ENCODE measurements at regions not wholly inside any gene's neighbourhood (a gene's known extent, or its start where the extent isn't known, plus 50 kb on each side); places are given as distances from the start of the nearest gene placed in this dataset.

DNA sequence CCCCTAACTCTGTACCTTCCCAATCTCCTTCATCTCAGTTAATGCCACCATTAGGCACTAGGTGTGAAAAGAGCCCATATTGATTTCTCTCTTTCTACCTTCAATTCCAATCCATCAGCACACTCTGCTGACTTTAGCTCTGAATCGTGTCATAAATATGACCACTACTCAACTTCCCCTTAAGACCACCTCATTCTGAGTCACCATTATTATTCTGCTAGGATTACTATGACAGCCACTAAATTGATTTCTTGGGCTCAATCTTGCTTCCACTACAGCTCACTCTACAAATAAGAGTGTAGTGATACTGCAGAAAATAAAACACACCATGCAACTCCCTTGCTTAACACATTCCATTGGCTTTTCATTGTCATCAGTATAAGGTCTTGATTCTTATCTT, 1449.0 kb upstream of the FLRT2 start:
- TF ChIP-seq, protein P1, sequence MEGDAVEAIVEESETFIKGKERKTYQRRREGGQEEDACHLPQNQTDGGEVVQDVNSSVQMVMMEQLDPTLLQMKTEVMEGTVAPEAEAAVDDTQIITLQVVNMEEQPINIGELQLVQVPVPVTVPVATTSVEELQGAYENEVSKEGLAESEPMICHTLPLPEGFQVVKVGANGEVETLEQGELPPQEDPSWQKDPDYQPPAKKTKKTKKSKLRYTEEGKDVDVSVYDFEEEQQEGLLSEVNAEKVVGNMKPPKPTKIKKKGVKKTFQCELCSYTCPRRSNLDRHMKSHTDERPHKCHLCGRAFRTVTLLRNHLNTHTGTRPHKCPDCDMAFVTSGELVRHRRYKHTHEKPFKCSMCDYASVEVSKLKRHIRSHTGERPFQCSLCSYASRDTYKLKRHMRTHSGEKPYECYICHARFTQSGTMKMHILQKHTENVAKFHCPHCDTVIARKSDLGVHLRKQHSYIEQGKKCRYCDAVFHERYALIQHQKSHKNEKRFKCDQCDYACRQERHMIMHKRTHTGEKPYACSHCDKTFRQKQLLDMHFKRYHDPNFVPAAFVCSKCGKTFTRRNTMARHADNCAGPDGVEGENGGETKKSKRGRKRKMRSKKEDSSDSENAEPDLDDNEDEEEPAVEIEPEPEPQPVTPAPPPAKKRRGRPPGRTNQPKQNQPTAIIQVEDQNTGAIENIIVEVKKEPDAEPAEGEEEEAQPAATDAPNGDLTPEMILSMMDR (IDR thresholded peaks at IDR 0.05), result no peak
- no peak for TF ChIP-seq POLR2A (IDR thresholded peaks at IDR 0.05)
